Stimulated activated CD8-positive, alpha-beta memory T cell treated with anti-CD3 and anti-CD28 coated beads, Interleukin-4, amount 100 ng/mL, for 24 hours (primary cell): ENCODE measurements at regions not wholly inside any gene's neighbourhood (a gene's known extent, or its start where the extent isn't known, plus 50 kb on each side); places are given as distances from the start of the nearest gene placed in this dataset.

Experiments used
- DNase-seq: peaks from one replicate; pipeline ENCODE4 v3.0.0-alpha.2; 2020; ENCODE audit warnings: low read depth

- no peak for DNase-seq
Measured at GRCh38 chr3:82087958-82088357, 326.5 kb upstream of the GBE1 start.

- no peak for DNase-seq
Measured at GRCh38 chr3:82085851-82086475, 324.5 kb upstream of the GBE1 start.

- DNase-seq: no peak
Measured at GRCh38 chr3:82085356-82085755, 323.9 kb upstream of the GBE1 start.

GRCh38 chr3:82084824-82085223, 323.4 kb upstream of the GBE1 start:
- DNase-seq: no peak

GRCh38 chr3:82082796-82083195, 321.4 kb upstream of the GBE1 start:
- DNase-seq: no peak

- no peak for DNase-seq
Measured at GRCh38 chr3:82081351-82081750, 319.9 kb upstream of the GBE1 start.

GRCh38 chr3:82080792-82081191, 319.3 kb upstream of the GBE1 start:
- DNase-seq: no peak

- no peak for DNase-seq
Measured at GRCh38 chr3:82080261-82080660, 318.8 kb upstream of the GBE1 start.

GRCh38 chr3:82079335-82079890, 318.0 kb upstream of the GBE1 start:
- no peak for DNase-seq

- DNase-seq: no peak
Measured at GRCh38 chr3:82078246-82078645, 316.8 kb upstream of the GBE1 start.

GRCh38 chr3:82067420-82067819, 306.0 kb upstream of the GBE1 start:
- no peak for DNase-seq

- DNase-seq: no peak
Measured at GRCh38 chr3:82058809-82059208, 297.4 kb upstream of the GBE1 start.

GRCh38 chr3:82055792-82056191, 294.3 kb upstream of the GBE1 start:
- no peak for DNase-seq

- no peak for DNase-seq
Measured at GRCh38 chr3:82054849-82055248, 293.4 kb upstream of the GBE1 start.

GRCh38 chr3:82053236-82053635, 291.8 kb upstream of the GBE1 start:
- DNase-seq: no peak

GRCh38 chr3:82050382-82050781, 288.9 kb upstream of the GBE1 start:
- no peak for DNase-seq

GRCh38 chr3:82048711-82049110, 287.3 kb upstream of the GBE1 start:
- no peak for DNase-seq

- DNase-seq: no peak
Measured at GRCh38 chr3:82044930-82045705, 283.7 kb upstream of the GBE1 start.

- DNase-seq: no peak
Measured at GRCh38 chr3:82038556-82038955, 277.1 kb upstream of the GBE1 start.

GRCh38 chr3:82033186-82033585, 271.7 kb upstream of the GBE1 start:
- no peak for DNase-seq

- no peak for DNase-seq
Measured at GRCh38 chr3:82031596-82031995, 270.2 kb upstream of the GBE1 start.

GRCh38 chr3:82030916-82031315, 269.5 kb upstream of the GBE1 start:
- no peak for DNase-seq

GRCh38 chr3:82022836-82023235, 261.4 kb upstream of the GBE1 start:
- DNase-seq: no peak

GRCh38 chr3:82020282-82020681, 258.8 kb upstream of the GBE1 start:
- no peak for DNase-seq
